ENCODE measurements at regions not wholly inside any gene's neighbourhood (a gene's known extent, or its start where the extent isn't known, plus 50 kb on each side); places are given as distances from the start of the nearest gene placed in this dataset.
"Not testable (repeated sequence)": the region's sequence is repeated elsewhere in the genome, so short reads cannot be mapped to it uniquely, and the experiment has no call there.

DNA sequence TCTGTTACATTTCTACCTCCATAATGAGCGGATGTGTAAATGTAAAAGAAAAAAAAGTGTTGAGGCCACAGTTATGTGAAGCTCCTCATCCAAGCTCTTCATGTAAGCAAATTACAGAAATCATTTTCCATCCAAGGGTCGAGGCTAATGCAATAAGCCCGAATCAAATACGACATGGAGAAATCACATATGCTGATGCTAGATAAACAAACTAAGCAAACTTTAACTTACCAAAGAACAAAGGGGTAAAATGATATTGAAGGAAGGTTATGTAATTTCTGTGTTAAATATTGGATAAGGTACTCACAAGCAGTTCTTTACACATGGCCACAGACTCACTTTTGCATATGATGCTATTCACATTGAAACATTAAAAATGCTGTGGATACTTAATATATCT lies 310.2 kb upstream of the ID2 start:
- no peak for DNase-seq

DNA sequence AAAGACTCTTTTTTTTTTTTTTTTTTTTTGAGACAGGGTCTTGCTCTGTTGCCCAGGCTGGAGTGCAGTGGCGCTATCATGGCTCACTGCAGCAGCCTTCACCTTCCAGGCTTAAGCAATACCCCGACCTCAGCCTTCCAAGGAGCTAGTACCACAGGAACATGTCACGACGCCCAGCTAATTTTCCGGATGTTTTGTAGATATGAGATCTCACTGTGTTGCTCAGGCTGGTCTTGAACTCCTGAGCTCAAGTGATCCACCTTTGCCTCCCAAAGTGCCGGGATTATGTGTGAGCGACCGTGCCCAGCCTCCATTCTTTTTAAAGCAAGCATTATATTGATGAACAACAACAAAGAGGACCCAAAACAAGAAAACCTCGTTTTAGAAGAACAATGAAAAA lies 307.1 kb upstream of the ID2 start:
- DNase-seq = no peak

DNA sequence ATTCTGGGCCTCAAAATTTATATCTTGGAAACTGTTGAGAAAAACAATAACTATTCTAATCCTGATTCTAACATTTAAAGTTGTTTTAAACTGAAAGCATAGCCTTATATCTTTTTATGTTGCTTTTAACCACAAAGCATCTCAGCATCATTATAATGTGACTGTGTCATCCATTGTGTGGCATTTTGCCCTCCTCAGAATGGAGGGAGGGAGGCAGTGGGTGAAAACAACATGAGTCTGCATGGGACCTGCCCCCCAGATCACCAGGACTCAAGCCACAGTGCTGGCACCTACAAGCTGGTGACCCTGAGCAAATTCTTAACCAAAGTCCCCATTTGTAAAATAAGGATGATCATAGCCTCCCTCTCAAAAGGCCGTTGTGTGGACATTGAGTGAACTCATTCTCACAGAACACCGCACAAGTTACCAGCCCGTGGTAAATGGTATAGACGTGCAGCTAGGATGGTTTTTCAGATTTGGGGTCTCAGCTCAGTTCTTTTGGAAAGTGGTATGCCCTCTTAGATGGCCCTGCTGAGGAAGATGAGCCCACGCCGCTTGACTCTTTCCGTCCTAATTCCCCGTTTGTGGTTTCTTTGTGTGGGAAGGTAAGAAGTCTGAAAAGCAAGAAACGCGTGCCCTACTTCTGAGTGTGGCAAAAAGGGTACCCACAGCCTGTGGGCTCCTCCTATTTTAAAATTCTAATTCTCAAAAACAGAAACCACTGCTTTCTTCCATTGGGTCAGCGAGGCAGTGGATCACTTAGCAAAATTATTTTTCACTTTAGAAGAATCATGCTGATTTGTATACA lies 305.0 kb upstream of the ID2 start:
- no peak for DNase-seq

DNA sequence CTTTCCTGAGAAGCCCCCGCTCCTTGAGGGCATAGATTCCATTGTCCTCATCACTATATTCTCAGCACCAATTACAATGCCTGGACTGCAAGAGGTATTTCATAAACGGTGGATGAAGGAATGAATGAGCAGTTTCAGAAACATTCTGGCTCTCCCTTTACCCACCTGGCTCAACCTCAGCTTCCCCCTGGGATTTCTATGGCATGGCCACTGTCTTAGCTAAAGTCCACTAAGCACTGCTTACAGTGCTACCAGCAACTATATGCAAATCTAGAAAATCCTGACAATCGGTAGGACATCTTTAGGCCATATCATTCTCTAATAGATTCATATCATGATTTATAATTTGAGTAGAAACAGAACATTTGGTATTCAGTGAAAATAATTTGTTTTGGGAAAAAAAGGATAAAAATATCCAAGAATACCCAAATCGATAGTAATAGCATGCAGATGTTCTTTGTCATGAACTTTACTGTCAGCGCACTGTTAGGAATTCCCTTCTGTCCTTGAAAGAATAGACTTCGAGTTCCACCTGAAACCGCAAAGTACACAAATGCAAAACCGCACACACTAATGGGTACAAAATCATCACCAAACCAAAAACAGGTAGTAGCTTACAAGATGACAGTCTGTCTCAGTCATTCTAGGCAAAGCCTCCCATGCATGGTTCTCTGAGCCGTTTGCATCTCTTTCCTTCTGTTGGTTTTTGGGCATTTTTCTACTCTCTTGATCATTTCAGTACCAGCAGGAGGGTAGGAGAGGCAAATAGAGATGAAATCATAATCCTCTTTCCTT lies 303.6 kb upstream of the ID2 start:
- DNase-seq = no peak

DNA sequence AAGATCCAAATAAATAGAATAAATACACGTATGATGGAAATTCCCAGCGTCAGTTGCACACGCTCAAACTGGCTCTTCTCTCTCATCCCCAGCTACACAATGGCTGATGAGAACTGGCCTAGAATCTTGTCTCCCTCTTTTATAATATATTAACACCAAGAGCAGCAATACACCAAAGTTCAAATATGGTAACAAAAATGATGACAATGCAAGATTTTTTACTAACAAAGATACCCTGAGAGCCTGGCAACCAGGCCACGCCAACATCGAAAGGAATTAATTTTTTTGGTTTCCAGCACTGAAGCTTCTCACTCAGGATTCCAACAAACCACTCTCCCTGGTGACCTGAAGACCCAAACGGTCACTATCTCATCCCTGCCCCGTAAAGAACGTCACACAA lies 302.7 kb upstream of the ID2 start:
- no peak for DNase-seq

DNA sequence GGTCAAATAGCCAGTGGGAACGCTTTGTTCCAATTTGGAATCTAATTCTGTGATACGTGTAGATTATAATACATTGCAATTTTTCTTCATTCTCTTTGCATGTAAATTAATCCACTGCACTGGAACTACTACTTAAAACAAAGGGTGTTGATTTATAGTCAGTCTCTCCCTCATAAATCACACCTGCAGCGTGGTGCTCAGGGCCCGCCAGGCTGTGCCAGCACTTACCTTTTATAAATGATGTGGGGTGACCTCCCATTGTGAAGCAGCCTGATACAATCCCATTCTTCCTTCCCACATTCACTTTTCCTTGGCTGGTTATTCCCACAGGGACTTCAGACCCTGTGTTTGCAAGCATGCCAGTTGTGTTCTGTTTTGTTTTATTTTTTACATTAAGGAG lies 302.3 kb upstream of the ID2 start:
- no peak for DNase-seq

DNA sequence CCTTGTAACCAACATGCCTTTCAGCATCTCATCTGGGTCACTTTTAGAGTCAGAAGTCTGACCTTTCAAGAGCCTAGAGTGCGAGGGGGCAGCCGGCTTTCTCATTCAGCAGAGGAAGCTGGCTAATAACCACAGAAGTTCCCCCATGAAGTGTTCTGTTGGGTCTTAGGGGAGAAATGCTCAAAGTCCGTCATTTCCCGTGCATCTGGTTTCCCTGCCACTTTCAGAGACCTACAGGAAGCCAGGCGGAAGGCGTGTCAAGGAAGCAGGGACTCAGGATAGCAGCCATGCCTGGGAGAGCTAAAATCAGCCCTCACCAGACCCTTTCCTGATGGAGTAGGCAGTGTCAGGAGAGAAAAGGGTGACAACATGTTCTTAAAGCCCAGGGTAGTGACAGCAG lies 301.8 kb upstream of the ID2 start:
- DNase-seq = no peak

DNA sequence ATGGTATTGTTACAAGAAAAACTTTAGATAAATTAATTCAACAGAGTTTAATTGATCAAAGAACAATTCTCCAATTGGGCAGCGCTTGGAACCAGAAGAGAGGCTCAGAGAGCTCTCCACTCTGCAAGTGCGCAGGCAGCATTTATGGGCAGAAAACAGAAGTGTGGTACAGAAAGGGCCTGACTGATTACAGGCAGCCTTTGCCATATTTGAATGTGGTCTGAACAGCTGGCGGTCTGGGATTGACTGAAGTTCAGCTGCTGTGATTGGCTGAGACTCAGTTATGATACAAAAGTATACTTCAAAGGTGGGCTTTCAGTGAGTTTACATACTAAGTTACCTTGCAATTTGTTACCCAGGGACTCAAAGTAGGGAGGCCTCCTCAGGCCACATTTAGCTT lies 301.3 kb upstream of the ID2 start:
- DNase-seq = no peak

DNA sequence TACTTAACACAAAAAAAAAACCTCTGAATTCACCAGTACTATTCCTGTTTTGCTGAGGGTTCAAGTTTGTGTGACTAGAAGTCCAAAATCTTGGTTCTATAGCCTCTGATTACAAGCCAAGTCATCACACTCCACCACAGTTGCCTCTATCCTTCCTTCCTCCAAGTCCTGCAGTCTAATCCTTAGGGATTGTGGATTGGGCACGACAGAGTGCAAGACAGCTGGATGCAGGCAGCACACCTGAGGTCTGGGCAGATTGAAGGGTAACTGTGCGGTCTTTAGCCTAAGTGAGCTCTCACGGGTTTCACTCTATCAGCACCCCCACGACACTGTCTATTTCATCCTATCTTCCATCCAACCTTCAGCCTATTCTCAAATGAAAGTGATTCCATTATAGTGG lies 299.4 kb upstream of the ID2 start:
- no peak for DNase-seq

DNA sequence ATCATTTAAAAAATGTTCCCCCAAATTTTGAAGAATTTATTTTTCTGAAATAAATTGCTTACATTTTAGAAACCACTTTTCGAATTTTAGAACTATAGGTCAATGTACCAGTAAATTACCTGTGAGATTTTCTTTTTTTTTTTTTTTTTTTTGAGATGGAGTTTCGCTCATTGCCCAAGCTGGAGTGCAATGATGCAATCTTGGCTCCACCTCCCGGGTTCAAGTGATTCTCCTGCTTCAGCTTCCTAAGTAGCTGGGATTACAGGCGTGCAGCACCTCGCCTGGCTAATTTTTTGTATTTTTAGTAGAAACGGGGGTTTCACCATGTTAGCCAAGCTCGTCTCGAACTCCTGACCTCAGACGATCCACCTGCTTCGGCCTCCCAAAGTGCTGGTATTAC lies 295.1 kb upstream of the ID2 start:
- not testable (repeated sequence) for DNase-seq

DNA sequence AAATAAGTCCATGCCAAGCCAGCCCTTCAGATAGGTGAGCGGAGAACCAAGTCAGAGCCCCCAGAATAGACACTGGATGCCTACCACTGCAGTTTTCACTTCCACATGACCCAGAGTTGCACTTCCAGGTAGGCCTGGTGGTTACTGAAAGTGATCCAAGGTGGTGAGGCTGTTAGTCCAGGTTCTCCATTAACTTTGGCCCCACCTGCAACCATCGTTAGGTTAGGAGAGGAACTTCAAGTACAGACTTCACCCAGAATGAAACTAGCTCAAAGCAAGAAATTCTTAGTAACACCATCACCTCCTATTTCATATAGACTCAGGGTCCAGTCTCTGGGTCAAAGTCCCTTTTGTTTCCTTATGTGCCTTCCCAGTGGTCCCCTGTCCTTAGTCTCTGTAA lies 293.1 kb upstream of the ID2 start:
- no peak for DNase-seq

DNA sequence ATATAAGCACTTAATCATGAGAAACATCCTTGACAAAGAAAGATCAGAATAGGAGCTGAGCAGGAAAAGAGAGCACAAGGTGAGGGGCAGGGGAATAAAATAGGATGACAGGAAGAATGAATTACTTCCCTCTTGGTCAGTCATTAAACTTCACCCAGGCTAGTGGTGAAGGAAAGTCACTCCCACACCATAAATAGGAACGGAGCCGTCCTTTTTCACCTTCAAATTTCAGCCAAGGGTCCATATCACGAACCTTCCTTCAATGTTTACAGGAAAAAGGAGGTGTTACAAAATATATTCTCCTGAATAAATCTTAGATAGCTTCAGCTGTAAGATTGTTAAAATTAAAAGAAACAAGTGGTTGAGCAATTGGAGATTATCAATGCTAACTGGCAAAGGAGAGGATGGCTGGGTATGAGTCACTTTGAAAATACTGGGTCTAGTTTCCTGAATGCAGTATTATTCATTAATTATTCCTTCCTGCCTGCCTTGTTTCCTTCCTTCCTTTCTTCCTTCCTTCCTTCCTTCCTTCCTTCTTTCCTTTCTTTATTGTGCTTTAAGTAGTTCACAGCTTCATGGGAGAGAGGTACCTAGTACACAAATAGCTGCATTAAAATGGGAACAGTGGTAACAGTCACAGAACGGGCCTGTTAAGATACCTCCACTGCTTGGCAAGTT lies 292.3 kb upstream of the ID2 start:
- DNase-seq = no peak

DNA sequence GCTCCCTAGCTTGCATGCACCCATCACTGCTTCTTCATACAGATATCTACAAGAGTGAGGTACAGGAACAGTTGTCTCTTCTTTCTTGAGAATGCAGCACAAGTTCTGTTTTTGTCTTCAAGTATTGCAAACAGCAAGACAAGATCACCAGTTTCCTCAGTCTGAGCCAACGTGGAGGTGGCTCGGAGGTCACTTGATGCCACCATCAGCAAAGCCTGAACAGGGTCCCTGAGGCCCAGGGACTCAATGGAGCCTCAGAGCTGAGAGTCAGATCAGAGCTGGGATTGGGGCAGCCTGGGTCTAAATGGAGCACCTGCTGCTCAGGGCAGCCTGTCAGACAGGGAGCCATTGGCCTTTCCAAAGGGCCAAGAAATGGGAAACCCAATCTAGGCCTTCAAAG lies 290.7 kb upstream of the ID2 start:
- no peak for DNase-seq

DNA sequence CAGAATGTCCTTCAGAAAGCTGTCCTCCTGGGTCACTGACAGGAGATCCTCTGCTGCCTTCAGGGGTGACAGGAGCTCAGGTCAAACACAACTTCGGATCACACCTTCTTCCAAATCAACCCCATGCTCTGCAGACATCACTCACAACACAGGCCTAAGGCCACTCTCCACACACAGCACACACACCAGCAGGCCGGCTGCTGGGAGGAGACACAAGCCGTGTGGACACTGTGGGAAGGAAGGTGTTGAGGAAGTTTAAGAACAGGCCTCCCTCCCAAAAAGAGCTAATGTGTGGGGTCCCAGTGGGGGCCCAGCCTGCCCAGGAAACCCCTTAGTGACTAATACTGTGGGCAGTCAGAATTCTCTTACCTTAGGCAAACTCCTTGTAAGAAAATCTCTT lies 290.3 kb upstream of the ID2 start:
- DNase-seq = no peak

DNA sequence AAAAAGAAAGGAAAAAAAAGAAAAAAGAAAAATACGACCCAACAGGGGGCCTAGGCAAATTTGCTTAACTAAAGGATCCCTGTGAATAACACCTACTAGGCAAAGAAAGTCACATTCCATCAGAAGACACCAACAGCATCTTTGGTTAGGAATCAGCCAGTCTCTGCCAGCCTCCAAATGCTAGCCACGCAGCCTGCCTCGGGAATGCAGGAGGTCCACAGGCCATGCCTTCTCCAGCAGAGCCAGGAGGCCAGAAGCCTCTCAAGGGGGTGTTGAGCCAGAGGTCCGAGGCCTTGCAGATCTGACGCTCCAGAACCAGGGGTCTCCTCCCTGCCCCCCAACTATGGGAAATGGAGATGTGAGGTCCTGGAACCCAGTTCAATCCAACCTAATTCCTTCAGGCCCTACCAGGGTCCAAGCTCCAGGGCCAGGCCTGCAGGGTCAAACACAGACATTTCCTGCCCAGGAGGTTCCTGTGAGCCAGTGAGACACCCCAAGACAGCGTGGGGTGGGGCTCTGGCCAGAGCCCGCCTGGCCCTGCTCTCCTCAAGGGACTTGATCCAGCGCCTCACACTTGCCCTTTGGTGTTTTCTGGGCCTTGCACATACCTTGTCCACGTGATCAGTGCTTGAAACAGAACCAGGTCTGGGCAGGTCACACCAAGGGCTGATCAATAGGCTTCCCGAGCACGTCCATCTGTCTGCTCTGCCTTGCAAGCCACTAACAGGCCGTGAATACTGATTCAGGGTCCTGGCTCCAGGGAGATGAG lies 289.6 kb upstream of the ID2 start:
- DNase-seq = no peak

DNA sequence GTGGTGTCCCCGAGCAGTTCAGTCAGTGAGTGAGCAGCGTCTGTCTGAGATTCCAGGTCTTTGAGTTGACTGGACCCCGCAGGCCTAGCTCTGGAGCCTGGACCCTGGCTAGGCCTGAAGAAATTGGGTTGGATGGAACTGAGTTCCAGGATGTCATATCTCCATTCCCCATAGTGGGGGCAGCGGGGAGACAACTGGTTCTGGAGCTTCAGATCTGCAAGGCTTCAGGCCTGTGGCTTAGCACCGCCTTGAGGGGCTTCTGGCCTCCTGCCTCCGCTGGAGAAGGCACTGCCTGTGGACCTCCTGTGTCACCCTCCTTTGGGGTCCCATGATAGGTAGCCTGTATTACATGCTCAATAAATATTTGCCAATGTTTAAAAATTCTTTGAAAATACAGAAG lies 288.4 kb upstream of the ID2 start:
- DNase-seq = no peak

DNA sequence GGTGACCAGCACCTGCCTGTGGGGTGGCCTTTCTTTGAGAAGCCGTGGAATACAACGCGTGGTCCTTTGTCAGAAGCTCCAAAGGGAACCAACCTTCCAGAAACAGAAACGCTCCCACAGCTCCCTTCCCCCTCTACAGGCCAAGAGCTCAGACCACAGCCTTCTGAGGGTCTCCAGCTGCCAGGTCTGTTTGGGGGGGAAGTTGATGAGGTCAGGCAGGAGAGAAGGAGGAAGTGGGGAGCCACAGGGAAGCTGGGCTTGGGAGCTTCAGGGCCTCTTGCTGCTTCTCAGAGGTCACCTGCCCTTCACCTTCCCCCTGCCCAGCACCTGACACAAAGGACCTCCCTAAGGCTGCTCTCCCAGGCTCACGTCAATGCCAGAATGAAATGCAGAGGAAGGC lies 287.7 kb upstream of the ID2 start:
- DNase-seq = no peak

DNA sequence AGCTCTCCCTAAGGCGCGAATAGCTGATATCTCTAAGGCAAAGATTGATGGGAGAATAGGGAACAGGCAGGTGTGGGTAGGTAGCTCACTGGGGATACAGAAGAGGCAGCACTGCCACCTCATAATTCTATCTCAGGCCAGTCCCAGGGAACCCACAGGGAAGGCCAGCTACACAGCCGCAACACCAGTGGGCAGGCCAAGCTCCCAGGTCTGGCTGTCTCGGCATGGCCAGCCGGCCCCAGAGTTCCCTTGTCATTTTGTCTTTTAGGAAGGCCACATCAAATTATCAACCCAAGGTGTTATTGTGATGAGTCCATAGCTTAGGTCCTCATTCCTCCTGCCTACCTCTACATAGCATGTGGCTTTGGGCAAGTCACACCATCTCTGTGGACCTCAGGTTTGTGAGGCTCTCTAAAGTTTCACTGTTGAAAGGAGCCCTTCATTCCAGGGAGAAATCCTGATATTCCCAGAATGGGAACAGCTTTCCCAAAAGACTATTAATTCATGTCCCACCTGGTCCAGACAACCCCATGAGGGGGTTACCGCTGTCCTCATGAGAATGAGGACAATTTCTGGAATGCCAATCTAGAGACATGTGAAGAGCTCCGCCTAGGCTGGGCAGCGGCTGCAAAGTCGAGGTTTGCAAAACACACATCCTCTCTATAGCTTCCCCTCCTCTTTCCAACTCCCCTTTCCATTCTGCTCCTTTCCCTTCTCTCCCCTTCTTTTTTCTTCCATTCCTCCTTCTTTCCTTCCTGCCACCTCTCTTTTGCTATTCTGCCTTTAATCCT lies 287.1 kb upstream of the ID2 start:
- no peak for DNase-seq

DNA sequence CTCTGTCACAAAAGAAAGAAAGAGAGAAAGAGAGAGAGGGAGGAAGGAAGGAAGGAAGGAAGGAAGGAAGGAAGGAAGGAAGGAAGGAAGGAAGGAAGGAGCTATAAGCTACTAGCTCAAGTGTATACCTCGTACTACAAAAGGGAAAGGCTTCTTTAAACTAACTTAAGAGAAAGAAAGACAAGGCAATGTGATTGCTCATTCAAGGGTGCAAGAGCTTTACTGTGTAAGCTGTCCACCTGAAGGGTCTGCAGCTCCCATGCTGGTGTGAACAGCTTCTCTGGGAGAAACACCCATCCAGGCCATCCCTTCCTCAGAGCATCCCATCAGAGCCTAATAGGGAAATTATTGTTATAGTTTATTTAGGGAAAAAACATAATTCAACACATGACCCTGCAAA lies 286.1 kb upstream of the ID2 start:
- no peak for DNase-seq

DNA sequence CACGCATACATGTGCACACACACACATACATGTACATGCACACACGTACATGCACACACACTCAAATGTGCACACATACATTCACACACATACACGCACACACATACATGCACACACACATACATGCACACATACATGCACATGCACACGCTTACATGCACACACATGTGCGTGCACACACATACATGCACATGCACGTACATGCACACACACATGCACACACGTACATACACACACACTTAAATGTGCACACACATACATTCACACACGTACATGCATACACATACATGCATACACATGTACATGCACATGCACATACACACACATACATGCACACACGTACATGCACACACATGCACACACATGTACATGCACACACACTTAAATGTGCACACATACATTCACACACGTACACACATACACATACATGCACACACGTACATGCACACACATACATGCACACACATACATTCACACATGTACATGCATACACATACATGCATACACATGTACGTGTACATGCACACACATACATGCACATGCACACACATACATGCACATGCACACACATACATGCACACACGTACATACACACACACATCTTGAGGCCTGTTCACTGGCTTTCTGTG lies 283.7 kb upstream of the ID2 start:
- no peak for DNase-seq

DNA sequence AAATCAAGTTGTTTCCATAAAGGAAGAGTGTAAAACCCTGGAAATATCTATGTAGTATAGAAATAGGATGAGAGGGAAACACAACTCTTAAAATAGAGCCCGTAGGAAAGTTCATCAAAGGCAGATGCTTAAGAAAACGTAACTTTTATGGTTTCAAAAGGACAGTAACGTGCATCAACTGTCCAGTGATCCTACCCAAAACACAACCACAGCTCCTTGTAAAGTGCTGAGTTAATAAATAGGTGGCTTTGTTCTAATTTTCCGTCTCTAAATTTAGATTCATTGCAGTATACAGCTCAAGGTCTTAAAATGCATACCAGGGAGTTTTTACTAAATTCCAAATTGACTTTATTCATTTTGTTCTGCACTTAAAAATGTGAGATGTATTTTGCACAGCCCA lies 282.1 kb upstream of the ID2 start:
- DNase-seq = no peak

DNA sequence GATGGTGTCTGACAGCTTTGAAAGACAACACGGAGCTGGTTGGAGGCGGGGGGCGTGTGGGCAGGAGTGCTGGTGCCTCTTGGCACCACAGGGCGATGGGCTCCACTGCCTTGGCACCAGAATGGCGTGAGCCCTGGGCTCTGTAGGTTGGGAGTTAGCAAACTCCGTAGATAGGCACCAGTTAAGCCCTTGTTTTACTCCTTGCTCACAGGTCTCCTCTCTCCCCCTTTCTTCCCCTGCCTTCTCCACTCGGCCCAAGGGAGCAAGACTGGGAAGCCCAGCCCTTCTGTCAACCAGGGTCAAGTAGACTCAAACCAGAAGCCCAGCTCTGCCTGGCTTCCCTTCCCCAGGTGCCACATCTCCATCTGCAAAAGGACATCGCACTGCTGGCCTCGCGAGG lies 281.7 kb upstream of the ID2 start:
- DNase-seq = no peak

All from NCI-H510A (cell line).